Right lobe of liver (tissue), 6 donors: ENCODE measurements at regions not wholly inside any gene's neighbourhood (a gene's known extent, or its start where the extent isn't known, plus 50 kb on each side); places are given as distances from the start of the nearest gene placed in this dataset.
A peak's percentile ranks its signal among the peaks of the same experiment; 100 is the strongest.

ENCODE experiments used
- ATAC-seq, 4 donors: fragments of 200-7000 bp; cut with Tn5 transposase; one replicate each; pipeline ENCODE4 v1.9.1; 2020; ENCODE audit warnings: mild to moderate bottlenecking in 4 of 4, moderate library complexity in 4 of 4
- DNase-seq, 3 donors: peaks; one replicate each; pipeline ENCODE4 v3.0.0-alpha.2; 2020
- H3K27ac ChIP-seq, 3 donors: fragments of 200-600 bp; one replicate each; pipeline ENCODE4 v1.8.0; 2022
- H3K27me3 ChIP-seq, 2 donors: fragments of 200-600 bp; one replicate each; pipeline ENCODE4 v1.8.0; 2022
- H3K36me3 ChIP-seq, 4 donors: fragments of 200-600 bp; sonication (generic) in 1 of 4; one replicate each; pipeline versions ENCODE4 v1.5.1 to v1.8.0; 2017 to 2022; ENCODE audit warnings: control low read depth in 1 of 4
- H3K4me1 ChIP-seq, 4 donors: fragments of 200-600 bp; sonication (generic) in 1 of 4; one replicate each; pipeline versions ENCODE4 v1.5.1 to v1.8.0; 2017 to 2022; ENCODE audit warnings: control low read depth in 1 of 4
- H3K4me3 ChIP-seq, 3 donors: fragments of 200-600 bp; one replicate each; pipeline ENCODE4 v1.8.0; 2022
- H3K9me3 ChIP-seq, 4 donors: fragments of 200-600 bp; sonication (generic) in 1 of 4; one replicate each; pipeline versions ENCODE4 v1.5.1 to v1.8.0; 2017 to 2022; ENCODE audit warnings: control low read depth in 1 of 4
- CTCF ChIP-seq, 4 donors: fragments of 200-600 bp in 3 of 4; fragments of 450-650 bp in 1 of 4; IDR thresholded peaks; one replicate each; pipeline versions ENCODE4 v1.5.1 to v1.8.0; 2016 to 2022; ENCODE audit warnings: antibody characterized with exemption in 4 of 4, mild to moderate bottlenecking in 2 of 4
- POLR2A ChIP-seq: fragments of 450-650 bp; IDR thresholded peaks from one replicate; pipeline ENCODE4 v1.6.1; 2017; ENCODE audit warnings: antibody characterized with exemption, mild to moderate bottlenecking
- WGBS: methylation state at CpG from one replicate; pipeline ENCODE4 v1.1.6; 2018; ENCODE audit warnings: low coverage, low lambda C conversion rate; ENCODE audit not compliant: insufficient coverage; ENCODE audit errors: missing lambda C conversion rate; 5-methylcytosine and 5-hydroxymethylcytosine counted together
- intact Hi-C, 2 donors: fragments of 100-400 bp; cut with DNase I; formaldehyde crosslinking; loops; one replicate each; pipeline versions ENCODE4 v1.11.2 to v1.14.1; 2022
- donor health status: DM: no; HTN: yes; CAD: no.
- donor health status: DM: no; HTN: no; CAD: no.
- donor health status: DM: no; HTN: no; CAD: no.
- donor health status: DM: no; HTN: yes; CAD: no.
- donor health status: DM: no; HTN: yes; CAD: no.

DNA sequence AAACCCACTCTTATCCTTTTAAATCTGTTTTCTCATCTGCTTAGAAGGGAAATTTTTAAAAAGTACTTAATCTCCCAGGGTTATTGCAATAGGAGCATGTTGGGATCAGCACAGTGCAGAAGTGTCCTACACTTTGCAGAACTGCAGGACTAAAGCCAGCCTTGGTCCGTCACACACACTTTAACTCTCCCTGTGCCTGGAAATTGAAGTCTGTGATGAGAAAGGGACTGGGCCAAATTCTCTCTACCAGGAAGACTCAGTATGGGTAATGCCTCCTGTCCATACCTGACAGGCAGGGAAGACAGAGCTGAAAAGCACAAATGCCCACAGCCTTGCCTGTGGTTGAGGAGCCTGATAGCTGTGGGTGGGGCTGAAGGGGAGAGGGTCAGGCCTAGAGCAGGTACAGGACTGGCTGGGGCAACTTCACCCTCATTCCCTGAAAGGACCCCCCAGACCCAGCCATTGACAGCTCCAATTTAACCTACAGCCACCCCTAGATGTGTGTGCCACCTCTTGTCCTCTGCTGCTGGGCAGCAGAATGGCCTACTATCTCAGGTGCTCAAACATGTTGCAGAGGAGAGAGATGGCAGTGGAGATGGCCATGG lies 377.2 kb upstream of the KLHL29 start:
- Histone ChIP-seq H3K4me1 (peaks cover 0 to 6% (median 0%) of the 10 kb centered on the region in 4 donors), H3K36me3 (no peaks in the 10 kb centered on the region), H3K4me3 (no peak overlapping the region), H3K27me3 (no peaks in the 10 kb centered on the region), H3K9me3 (no peaks in the 10 kb centered on the region), H3K27ac (no peak overlapping the region)
- WGBS, result 100% methylated on average over 1 of the region's 1 CpG
- intact Hi-C loops, result no loop called here
- TF ChIP-seq CTCF (IDR thresholded peaks at IDR 0.05) (no peak), POLR2A (no peak)
- no peak for ATAC-seq
- DNase-seq, result no peak

GRCh38 chr2:23008440-23008839 lies 376.5 kb upstream of the KLHL29 start:
- ATAC-seq, result no peak
- Histone ChIP-seq H3K27ac (no peak overlapping the region), H3K36me3 (no peaks in the 10 kb centered on the region), H3K9me3 (no peaks in the 10 kb centered on the region), H3K27me3 (no peaks in the 10 kb centered on the region), H3K4me3 (no peak overlapping the region), H3K4me1 (peaks cover 0 to 11% (median 0%) of the 10 kb centered on the region in 4 donors)
- WGBS, result 59% methylated on average over 6 of the region's 6 CpGs
- TF ChIP-seq POLR2A (no peak), CTCF (IDR thresholded peaks at IDR 0.05) (no peak)
- DNase-seq, result no peak
- intact Hi-C loops, result no loop called here

GRCh38 chr2:23008951-23009350 lies 376.0 kb upstream of the KLHL29 start:
- DNase-seq (no peak), ATAC-seq (no peak)
- intact Hi-C loops, result no loop called here
- WGBS, result 84% methylated on average over 7 of the region's 7 CpGs
- TF ChIP-seq POLR2A (no peak), CTCF (IDR thresholded peaks at IDR 0.05) (no peak)
- H3K36me3 ChIP-seq, result no peaks in the 10 kb centered on the region
- H3K27me3 ChIP-seq, result no peaks in the 10 kb centered on the region
- H3K4me3 ChIP-seq, result no peak overlapping the region
- no peaks in the 10 kb centered on the region for H3K9me3 ChIP-seq
- H3K4me1 ChIP-seq, result peaks cover 0 to 11% (median 0%) of the 10 kb centered on the region in 4 donors
- no peak overlapping the region for H3K27ac ChIP-seq

- H3K27ac ChIP-seq, result no peak overlapping the region
- H3K4me3 ChIP-seq, result no peak overlapping the region
- H3K36me3 ChIP-seq, result no peaks in the 10 kb centered on the region
- TF ChIP-seq POLR2A (no peak), CTCF (IDR thresholded peaks at IDR 0.05) (no peak)
- no peaks in the 10 kb centered on the region for H3K9me3 ChIP-seq
- ATAC-seq, result peak in 3 of 4 donors; percentile 19 to 60 (median 31)
- intact Hi-C loops, result no loop called here
- H3K4me1 ChIP-seq, result peaks cover 0 to 11% (median 0%) of the 10 kb centered on the region in 4 donors
- no peak for DNase-seq
- H3K27me3 ChIP-seq, result no peaks in the 10 kb centered on the region
- WGBS, result 66% methylated on average over 3 of the region's 7 CpGs
Measured at GRCh38 chr2:23009545-23010149, 375.3 kb upstream of the KLHL29 start.
